Activated CD8-positive, alpha-beta memory T cell treated with anti-CD3 and anti-CD28 coated beads, Interleukin-2, amount 50 U/mL, for 48 hours (primary cell): ENCODE measurements at regions not wholly inside any gene's neighbourhood (a gene's known extent, or its start where the extent isn't known, plus 50 kb on each side); places are given as distances from the start of the nearest gene placed in this dataset.

Source experiments
- DNase-seq: peaks from one replicate; pipeline ENCODE4 v3.0.0-alpha.2; 2020

GRCh38 chr1:83718338-83718737, 280.6 kb downstream of the TTLL7 start:
- no peak for DNase-seq

DNA sequence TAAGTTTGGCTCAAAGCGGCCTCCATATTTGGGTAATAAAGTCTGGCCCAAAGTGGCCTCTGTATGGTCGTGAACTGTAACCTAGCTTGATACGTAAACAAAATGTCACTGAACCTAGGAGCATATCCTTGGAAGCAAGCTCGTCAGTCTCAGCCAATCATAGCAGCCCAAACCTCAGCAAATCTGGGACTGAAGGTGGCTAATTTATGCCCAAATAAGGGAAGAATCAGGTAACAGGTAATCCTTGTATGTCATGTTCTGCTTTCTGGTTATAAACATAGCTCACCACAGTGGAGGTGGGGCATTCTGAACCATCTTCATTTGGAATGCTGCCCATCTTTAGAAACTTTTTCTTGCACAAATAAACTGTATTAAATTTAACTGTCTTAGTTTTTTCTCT, 281.1 kb downstream of the TTLL7 start:
- no peak for DNase-seq

- no peak for DNase-seq
These were observed 282.3 kb downstream of the TTLL7 start for GRCh38 chr1:83716641-83717040.

- no peak for DNase-seq
These were observed 283.4 kb downstream of the TTLL7 start for GRCh38 chr1:83715550-83715949.

- no peak for DNase-seq
These were observed 289.3 kb downstream of the TTLL7 start for GRCh38 chr1:83709662-83710061.

DNA sequence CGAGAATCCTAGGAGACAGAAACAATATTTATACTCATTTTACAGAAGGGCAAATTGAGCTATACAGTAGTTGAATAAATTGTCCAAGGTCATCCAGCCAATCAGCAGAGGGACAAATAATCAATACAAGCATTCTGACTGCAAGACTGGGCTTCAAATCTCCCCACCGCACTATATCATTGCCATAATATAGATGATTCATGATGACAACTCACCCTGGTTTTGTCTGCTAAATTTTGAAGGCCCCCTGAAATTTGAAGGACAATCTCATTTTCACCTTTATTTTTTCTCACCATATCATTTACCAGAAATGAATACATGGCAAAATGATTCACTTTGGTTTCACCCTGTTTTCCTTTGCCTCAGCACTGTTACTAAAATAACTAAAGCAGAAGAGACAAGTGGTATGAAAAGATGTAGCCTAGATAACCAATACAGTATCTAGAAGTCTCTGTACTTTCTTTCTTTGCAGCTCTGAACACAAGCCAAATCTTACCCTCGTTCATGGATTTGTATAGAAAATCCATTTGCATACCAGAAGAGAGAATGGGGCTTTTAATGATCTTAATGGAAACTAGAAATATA, 292.5 kb downstream of the TTLL7 start:
- no peak for DNase-seq

DNA sequence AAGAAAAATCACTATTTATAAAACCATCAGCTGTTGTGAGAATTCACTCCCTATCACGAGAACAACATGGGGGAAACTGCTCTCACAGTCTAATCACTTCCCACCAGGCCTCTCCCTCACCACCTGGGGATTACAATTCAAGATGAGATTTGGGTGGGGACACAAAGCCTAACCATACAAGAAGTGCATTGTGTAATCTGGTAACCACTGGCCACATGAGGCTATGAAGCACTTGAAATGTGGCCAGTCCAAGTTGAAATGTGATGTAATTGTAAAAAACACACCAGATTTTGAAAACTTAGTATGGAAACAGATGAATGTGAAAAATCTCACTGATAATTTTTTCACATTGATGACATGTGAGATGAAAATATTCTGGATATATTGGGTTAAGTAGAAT, 293.8 kb downstream of the TTLL7 start:
- DNase-seq, result no peak

GRCh38 chr1:83704350-83704749, 294.6 kb downstream of the TTLL7 start:
- no peak for DNase-seq

- no peak for DNase-seq
These were observed 296.6 kb downstream of the TTLL7 start for GRCh38 chr1:83702356-83702755.

GRCh38 chr1:83701355-83701754, 297.6 kb downstream of the TTLL7 start:
- DNase-seq, result no peak

DNA sequence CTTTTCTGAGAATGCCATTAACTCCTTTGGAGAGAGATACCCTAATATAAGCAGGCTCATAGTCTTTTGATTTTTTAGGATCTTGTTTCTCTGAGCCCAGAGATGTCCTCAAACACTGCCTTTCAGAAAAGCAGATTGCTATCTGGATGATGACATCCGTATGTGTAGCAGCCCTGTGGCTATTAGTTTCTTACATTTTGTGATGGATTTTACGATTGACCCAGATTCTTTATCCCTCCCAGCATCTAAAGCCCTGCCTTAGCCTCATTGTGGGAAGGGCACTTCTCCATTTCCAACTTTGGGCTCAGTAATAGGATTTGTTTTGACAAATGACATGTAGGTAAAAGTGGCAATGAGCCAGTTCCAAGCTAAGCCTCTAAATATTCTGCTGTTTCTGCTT, 300.3 kb downstream of the TTLL7 start:
- DNase-seq, result no peak

DNA sequence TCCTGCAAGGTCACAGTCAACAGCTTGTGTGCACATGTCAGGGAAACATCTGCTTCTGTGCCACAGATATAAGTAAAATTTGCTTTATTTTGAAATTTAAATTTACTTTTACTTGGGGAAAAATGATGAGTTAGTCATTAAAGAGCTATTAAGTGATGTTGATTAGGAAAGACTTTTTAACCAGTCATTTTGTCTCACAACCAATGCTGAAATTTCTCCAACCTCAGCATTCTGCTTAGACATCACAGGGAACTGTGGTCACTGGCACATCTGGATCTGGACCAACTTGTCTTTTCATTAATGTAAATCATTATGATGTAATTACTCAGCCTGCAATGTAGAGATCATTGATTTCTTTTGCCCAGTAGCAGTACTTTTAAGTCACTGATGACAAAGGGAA, 301.0 kb downstream of the TTLL7 start:
- no peak for DNase-seq

GRCh38 chr1:83697220-83697619, 301.7 kb downstream of the TTLL7 start:
- no peak for DNase-seq

DNA sequence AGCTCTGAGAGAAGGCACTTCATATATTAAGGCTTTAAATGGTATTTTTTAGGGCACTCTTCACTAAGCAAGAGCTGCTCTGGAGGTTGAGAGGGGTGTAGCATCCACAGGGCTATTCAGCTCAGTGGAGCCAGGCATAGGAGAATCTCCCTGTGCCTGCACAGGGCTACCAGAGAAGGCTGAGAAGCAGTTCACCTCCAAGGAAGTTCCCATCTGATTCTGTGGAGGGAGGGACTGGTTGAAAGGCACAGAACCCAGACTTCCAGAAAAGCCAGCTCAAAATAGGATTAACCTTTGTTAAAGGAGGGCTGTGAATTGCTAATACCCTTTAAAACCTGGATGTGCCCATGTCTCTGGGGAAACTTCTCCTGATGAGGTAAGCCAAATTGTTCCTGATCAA, 304.5 kb downstream of the TTLL7 start:
- DNase-seq, result no peak

GRCh38 chr1:83693427-83694126, 305.4 kb downstream of the TTLL7 start:
- DNase-seq, result no peak

- no peak for DNase-seq
These were observed 306.2 kb downstream of the TTLL7 start for GRCh38 chr1:83692524-83693381.

GRCh38 chr1:83691953-83692500, 306.9 kb downstream of the TTLL7 start:
- DNase-seq, result no peak

- DNase-seq, result no peak
These were observed 308.7 kb downstream of the TTLL7 start for GRCh38 chr1:83689921-83690868.

- DNase-seq, result no peak
These were observed 316.8 kb downstream of the TTLL7 start for GRCh38 chr1:83682132-83682531.

DNA sequence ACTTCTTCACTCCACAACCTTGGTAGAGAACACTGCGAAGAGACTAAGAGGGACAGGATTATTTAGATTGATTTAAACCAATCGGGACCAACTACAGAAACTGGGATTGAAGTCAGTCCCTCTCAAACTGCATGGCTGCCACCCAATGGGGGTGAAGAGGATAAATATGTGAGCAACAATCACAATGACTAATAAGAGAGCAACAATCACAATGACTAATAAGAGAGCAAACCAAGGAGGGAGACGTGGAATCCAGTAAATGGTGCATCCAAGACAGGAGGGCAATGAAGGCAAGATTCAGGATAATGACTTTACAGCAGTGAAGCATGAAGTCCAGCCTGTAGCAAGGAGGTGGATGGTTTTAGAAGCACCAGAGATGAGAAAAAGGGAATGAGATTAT, 322.8 kb downstream of the TTLL7 start:
- DNase-seq, result no peak

DNA sequence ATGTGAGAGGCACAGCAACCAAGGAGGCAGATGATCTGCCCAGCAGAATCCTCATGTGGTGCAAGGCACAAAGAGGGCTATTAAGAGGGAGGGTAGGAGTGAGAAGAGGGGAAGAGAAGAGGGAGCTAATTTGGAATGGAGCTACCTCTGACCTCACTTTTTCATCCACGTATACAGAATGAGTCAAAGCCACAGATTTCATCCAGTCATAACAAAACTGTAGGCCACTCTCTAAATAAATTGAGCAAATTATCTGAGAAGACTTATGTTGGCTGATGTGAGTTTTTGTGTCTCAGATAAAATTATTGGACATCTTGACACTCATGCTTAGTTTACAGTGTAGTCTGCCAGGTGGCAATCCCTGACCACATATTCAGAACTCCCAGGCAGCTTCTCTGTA, 325.6 kb downstream of the TTLL7 start:
- no peak for DNase-seq

- DNase-seq, result no peak
These were observed 327.3 kb downstream of the TTLL7 start for GRCh38 chr1:83671586-83671985.
